CD14-positive monocyte (primary cell): ENCODE measurements at regions not wholly inside any gene's neighbourhood (a gene's known extent, or its start where the extent isn't known, plus 50 kb on each side); places are given as distances from the start of the nearest gene placed in this dataset.

Source experiments
- DNase-seq, 3 donors: peaks; one replicate each; pipeline ENCODE4 v3.0.0-alpha.2; 2011 to 2022
- H2AFZ ChIP-seq: 2 replicates; pipeline ENCODE4 v1.6.0; 2012; ENCODE audit warnings: mild to moderate bottlenecking, low read depth, low read length, inconsistent platforms; ENCODE audit not compliant: insufficient read depth, poor library complexity, severe bottlenecking
- H3K27ac ChIP-seq, 2 donors: 1 replicate in 1 of 2; 2 replicates in 1 of 2; pipeline ENCODE4 v1.5.1; 2012 to 2013; ENCODE audit warnings: low read length in 2 of 2, control low read depth in 1 of 2, inconsistent platforms in 1 of 2, low read depth in 1 of 2, mild to moderate bottlenecking in 1 of 2
- H3K27me3 ChIP-seq, 2 donors: one replicate each; pipeline versions ENCODE4 v1.6.0 to v1.6.1; 2011 to 2013; ENCODE audit warnings: low read length in 2 of 2; ENCODE audit not compliant: control insufficient read depth in 2 of 2, insufficient read depth in 2 of 2
- H3K36me3 ChIP-seq, 2 donors: replicated peaks in 1 of 2; 1 replicate in 1 of 2; 2 replicates in 1 of 2; pipeline versions ENCODE4 v1.5.1 to v1.6.1; 2012 to 2013; ENCODE audit warnings: low read length in 2 of 2, control low read depth in 1 of 2, inconsistent platforms in 1 of 2, mild to moderate bottlenecking in 1 of 2; ENCODE audit not compliant: insufficient read depth in 2 of 2, control insufficient read depth in 1 of 2
- H3K4me1 ChIP-seq, 2 donors: 1 replicate in 1 of 2; 2 replicates in 1 of 2; pipeline versions ENCODE4 v1.5.1 to v1.6.1; 2012 to 2013; ENCODE audit warnings: low read length in 2 of 2, control low read depth in 1 of 2, inconsistent platforms in 1 of 2, mild to moderate bottlenecking in 1 of 2, moderate library complexity in 1 of 2; ENCODE audit not compliant: insufficient read depth in 2 of 2, control insufficient read depth in 1 of 2
- H3K4me2 ChIP-seq: replicated peaks from 2 replicates; pipeline ENCODE3; 2012; ENCODE audit warnings: low read length, moderate library complexity, mild to moderate bottlenecking; ENCODE audit not compliant: poor library complexity, severe bottlenecking; ENCODE audit errors: extremely low read depth
- H3K4me3 ChIP-seq, 3 experiments: fragments of 200-600 bp in 1 of 3; sonication (generic) in 1 of 3; replicated peaks in 1 of 3; 1 replicate in 2 of 3; 2 replicates in 1 of 3; pipeline ENCODE4 v1.5.1; 2011 to 2013; ENCODE audit warnings: low read length in 3 of 3, mild to moderate bottlenecking in 3 of 3, control low read depth in 2 of 3, low read depth in 2 of 3, inconsistent platforms in 1 of 3, moderate library complexity in 1 of 3
- H3K79me2 ChIP-seq: 2 replicates; pipeline ENCODE4 v1.6.0; 2012; ENCODE audit warnings: mild to moderate bottlenecking, control low read depth, inconsistent platforms, low read length, moderate library complexity; ENCODE audit not compliant: insufficient read depth
- H3K9ac ChIP-seq: 2 replicates; pipeline ENCODE4 v1.6.0; 2017; ENCODE audit warnings: low read length, mild to moderate bottlenecking; ENCODE audit not compliant: insufficient read depth, poor library complexity, severe bottlenecking
- H3K9me3 ChIP-seq, 2 donors: replicated peaks in 1 of 2; 1 replicate in 1 of 2; 2 replicates in 1 of 2; pipeline versions ENCODE4 v1.5.1 to v1.6.1; 2012 to 2013; ENCODE audit warnings: low read length in 2 of 2, control low read depth in 1 of 2; ENCODE audit not compliant: control insufficient read depth in 1 of 2, insufficient read depth in 1 of 2
- H4K20me1 ChIP-seq: 2 replicates; pipeline ENCODE4 v1.6.0; 2012; ENCODE audit warnings: mild to moderate bottlenecking, low read length, control low read depth, moderate library complexity; ENCODE audit not compliant: insufficient read depth
- H3K27ac Mint-ChIP-seq, 7 donors: one replicate each; pipeline ENCODE4 v1.8.0; 2020; ENCODE audit warnings: mild to moderate bottlenecking in 7 of 7, mixed read lengths in 7 of 7, moderate library complexity in 6 of 7, inconsistent platforms in 2 of 7
- H3K27me3 Mint-ChIP-seq, 3 donors: one replicate each; pipeline ENCODE4 v1.8.0; 2021 to 2022; ENCODE audit warnings: low read depth in 3 of 3, mild to moderate bottlenecking in 3 of 3, mixed read lengths in 3 of 3, moderate library complexity in 3 of 3, inconsistent platforms in 1 of 3
- H3K36me3 Mint-ChIP-seq, 2 donors: one replicate each; pipeline ENCODE4 v1.8.0; 2020; ENCODE audit warnings: mixed read lengths in 2 of 2, inconsistent platforms in 1 of 2, mild to moderate bottlenecking in 1 of 2
- H3K4me1 Mint-ChIP-seq: one replicate; pipeline ENCODE4 v1.8.0; 2020; ENCODE audit warnings: mild to moderate bottlenecking, mixed read lengths
- H3K4me3 Mint-ChIP-seq, 2 donors: one replicate each; pipeline ENCODE4 v1.8.0; 2020; ENCODE audit warnings: mild to moderate bottlenecking in 2 of 2, mixed read lengths in 2 of 2, moderate library complexity in 1 of 2
- H3K9me3 Mint-ChIP-seq, 7 donors: one replicate each; pipeline ENCODE4 v1.8.0; 2020 to 2022; ENCODE audit warnings: mixed read lengths in 7 of 7, mild to moderate bottlenecking in 6 of 7, moderate library complexity in 6 of 7, inconsistent platforms in 2 of 7
- CTCF ChIP-seq: fragments of 200-600 bp; IDR thresholded peaks from one replicate; pipeline ENCODE4 v1.8.0; 2022; ENCODE audit warnings: antibody characterized with exemption, mild to moderate bottlenecking
- WGBS: methylation state at CpG from one replicate; pipeline ENCODE4 v1.1.5; 2013; ENCODE audit warnings: missing lambda C conversion rate; ENCODE audit not compliant: insufficient coverage; 5-methylcytosine and 5-hydroxymethylcytosine counted together
- intact Hi-C, 2 donors: fragments of 100-400 bp; cut with micrococcal nuclease; formaldehyde crosslinking; loops; one replicate each; pipeline versions ENCODE4 v1.15.0 to v1.15.1; 2023

- H4K20me1 ChIP-seq, result no peaks in the 10 kb centered on the region
- intact Hi-C loops, result no loop called here
- Mint-ChIP-seq H3K4me3 (no peak overlapping the region), H3K36me3 (no peaks in the 10 kb centered on the region), H3K9me3 (no peaks in the 10 kb centered on the region), H3K4me1 (no peaks in the 10 kb centered on the region), H3K27me3 (peaks cover 0 to 2% (median 2%) of the 10 kb centered on the region in 3 donors), H3K27ac (no peak overlapping the region)
- no peaks in the 10 kb centered on the region for H3K4me1 ChIP-seq
- H3K27ac ChIP-seq, result no peak overlapping the region
- 86% methylated on average over 2 of the region's 2 CpGs for WGBS
- no peak overlapping the region for H3K4me3 ChIP-seq
- H3K9me3 ChIP-seq, result no peaks in the 10 kb centered on the region
- TF ChIP-seq CTCF, result no peak
- no peak overlapping the region for H3K9ac ChIP-seq
- H3K27me3 ChIP-seq, result no peaks in the 10 kb centered on the region
- H3K36me3 ChIP-seq, result no peaks in the 10 kb centered on the region
- DNase-seq, result no peak
- no peak overlapping the region for H2AFZ ChIP-seq
- H3K79me2 ChIP-seq, result no peaks in the 10 kb centered on the region
- H3K4me2 ChIP-seq, result no peak overlapping the region
These were observed 83.3 kb downstream of the ATXN7L3B start for GRCh38 chr12:74620921-74621320.

GRCh38 chr12:74624201-74624600 lies 86.6 kb downstream of the ATXN7L3B start:
- 100% methylated on average over 1 of the region's 3 CpGs for WGBS
- Histone ChIP-seq H3K4me3 (no peak overlapping the region), H3K4me1 (no peaks in the 10 kb centered on the region), H3K9ac (no peak overlapping the region), H2AFZ (no peak overlapping the region), H4K20me1 (no peaks in the 10 kb centered on the region), H3K4me2 (no peak overlapping the region), H3K36me3 (no peaks in the 10 kb centered on the region), H3K79me2 (no peaks in the 10 kb centered on the region), H3K27me3 (no peaks in the 10 kb centered on the region), H3K27ac (no peak overlapping the region), H3K9me3 (no peaks in the 10 kb centered on the region)
- intact Hi-C loops, result no loop called here
- Mint-ChIP-seq H3K36me3 (no peaks in the 10 kb centered on the region), H3K4me1 (no peaks in the 10 kb centered on the region), H3K27ac (no peak overlapping the region), H3K4me3 (no peak overlapping the region), H3K27me3 (peaks cover 0 to 2% (median 0%) of the 10 kb centered on the region in 3 donors), H3K9me3 (no peaks in the 10 kb centered on the region)
- TF ChIP-seq CTCF, result no peak
- no peak for DNase-seq
